GM18868 (cell line): ENCODE measurements at regions not wholly inside any gene's neighbourhood (a gene's known extent, or its start where the extent isn't known, plus 50 kb on each side); places are given as distances from the start of the nearest gene placed in this dataset.
"Not testable (repeated sequence)": the region's sequence is repeated elsewhere in the genome, so short reads cannot be mapped to it uniquely, and the experiment has no call there.

Source experiments
- ATAC-seq: cut with Tn5 transposase; IDR thresholded peaks from one replicate; pipeline ENCODE4 v1.9.1; 2021; ENCODE audit warnings: mild to moderate bottlenecking, moderate library complexity; ENCODE audit not compliant: unreplicated experiment

GRCh38 chr11:57913715-57914704, 109.7 kb upstream of the OR9Q1 start:
- ATAC-seq, result no peak

DNA sequence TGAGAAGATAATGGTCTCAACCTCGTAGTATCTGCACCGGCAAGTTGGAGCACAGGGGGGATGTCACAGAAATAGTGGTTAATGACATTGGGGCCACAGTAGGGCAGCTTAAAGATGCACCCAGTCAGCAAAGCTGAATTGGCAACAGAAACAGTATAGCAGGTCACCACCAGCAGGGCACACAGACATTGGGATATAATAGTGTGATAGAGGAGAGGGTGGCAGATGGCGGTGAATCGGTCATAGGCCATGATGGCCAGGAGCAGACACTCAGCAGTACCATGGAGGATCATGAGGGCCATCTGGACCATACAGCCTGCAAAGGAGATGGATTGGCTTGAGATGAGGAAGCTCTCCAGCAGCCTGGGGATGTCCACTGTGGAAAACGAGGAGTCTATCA, 106.0 kb upstream of the OR9Q1 start:
- ATAC-seq, result no peak

DNA sequence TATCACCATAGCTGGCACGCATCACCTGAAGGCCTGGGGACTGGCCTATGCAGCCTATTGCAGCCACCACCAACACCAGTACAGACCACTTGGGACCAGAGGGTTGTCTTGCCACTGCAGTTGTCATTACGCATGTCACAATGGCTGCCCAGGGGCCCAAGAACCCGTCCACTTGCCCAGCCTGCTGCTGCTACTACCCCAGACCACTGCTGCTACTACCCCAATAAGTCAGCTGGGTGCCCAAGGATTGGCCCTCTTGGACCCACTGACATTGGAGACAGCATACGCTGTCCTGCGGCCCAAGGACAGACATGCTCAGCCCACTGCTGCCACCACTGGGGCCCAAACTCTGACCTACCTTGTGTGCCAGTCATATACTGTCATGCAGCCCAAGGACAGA, 102.7 kb upstream of the OR9Q1 start:
- no peak for ATAC-seq

DNA sequence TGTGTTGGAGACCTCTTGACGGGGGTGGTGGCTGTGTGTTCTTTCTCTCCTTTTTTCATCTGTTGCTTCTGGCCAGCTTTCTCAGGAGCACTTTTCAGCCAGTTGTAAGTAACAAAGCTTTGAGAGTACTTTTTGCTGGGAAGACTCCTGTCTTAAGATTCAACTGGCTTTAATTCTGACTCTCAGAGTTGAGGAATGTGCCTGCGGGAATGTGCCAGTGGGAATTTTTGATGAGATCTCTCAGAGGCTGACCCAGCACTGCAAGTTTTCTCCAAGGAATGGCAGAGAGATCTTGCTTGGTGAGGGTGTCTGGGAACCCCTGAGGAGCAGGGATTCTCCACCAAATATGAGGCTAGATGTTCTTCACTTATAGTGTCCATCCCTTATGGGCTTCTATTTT, 91.6 kb upstream of the OR9Q1 start:
- ATAC-seq, result no peak

DNA sequence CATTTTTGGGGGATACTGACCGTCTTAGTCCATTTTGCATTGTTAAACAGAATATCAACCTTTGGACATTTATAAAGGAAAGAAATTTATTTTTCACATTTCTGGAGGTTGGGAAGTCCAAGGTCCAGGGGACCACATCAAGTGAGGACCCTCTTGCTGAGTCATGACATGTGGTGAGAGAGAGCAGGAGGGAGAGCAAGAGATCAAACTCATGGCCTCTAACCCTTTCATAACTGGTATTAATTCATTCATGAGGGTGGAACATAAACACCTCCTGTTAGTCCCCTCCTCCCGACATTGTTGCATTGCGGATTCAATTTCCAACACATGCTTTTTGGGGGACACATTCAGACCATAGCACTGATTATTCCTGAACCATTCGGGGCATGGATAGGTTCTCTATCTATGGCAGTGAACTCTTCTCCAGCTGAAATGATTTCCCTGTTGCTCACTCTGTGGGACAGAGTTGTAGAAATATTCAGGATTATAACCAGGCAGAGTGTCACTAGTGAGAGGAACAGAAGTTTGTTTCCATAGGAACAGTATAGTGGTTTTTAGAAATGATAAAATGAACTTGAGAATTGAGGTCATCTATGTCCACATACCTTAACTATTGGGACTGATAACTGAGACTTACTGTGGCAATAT, 88.2 kb upstream of the OR9Q1 start:
- no peak for ATAC-seq

DNA sequence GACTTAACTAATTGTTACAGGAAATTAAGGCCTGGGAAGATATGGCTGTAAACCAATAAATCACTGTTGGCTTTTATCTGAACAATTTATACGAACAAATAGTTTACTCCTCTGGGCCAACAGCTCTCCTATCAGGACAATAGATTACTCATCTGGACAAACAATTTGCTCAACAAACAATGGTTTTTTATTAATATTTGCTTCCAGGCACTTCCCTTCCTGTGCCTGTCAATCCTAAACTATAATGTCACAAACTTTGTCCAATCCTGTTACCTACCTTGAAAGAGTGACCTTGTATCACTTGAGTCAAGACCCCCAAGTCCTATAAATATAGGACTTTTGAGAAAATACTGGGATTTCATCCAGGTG, 87.6 kb upstream of the OR9Q1 start:
- no peak for ATAC-seq

- ATAC-seq, result no peak
Observed at GRCh38 chr11:57937431-57937830, 86.2 kb upstream of the OR9Q1 start.

DNA sequence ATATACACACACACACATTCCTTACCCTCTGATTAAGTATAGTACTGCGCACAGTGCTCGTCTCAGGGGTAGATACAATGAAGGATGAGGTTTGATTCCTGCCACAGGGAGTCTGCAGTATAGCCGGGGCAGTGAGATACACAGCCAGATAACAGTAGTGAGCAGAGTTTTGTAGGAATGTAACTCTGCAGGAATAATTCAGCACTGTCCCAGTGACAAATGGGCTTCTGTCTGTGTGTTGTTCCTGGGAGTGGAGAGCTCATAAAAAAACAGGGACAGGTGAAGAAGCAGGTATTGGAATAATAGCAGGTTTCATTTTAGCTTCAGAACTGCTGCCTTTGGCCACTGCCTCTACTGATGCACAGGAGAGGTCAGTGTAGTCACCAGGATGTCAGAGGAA, 85.3 kb upstream of the OR9Q1 start:
- no peak for ATAC-seq

- ATAC-seq, result no peak
Observed at GRCh38 chr11:57940044-57940756, 83.5 kb upstream of the OR9Q1 start.

GRCh38 chr11:57941875-57942274, 81.8 kb upstream of the OR9Q1 start:
- no peak for ATAC-seq

DNA sequence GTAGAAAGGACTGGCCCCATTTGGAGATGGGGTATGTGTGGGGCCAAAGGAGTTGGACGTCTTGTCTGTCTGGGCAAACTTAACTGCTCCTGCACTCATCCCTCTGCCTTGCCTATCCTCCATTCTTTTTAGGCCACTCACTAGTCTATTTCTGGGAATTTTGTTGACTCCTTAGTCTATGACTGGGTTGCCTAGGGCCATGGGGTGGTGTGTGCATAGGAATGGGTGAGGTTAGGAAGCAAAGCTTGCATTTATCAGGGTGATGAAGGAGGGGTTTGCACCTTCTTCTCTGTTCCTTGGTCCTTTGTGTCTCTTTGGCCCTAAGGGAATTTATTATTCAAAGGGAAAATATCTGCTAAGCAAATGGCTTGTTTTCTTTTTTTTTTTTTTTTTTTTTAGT, 80.9 kb upstream of the OR9Q1 start:
- no peak for ATAC-seq

- not testable (repeated sequence) for ATAC-seq
Observed at GRCh38 chr11:57943766-57944165, 79.9 kb upstream of the OR9Q1 start.

GRCh38 chr11:57946628-57947027, 77.1 kb upstream of the OR9Q1 start:
- no peak for ATAC-seq

DNA sequence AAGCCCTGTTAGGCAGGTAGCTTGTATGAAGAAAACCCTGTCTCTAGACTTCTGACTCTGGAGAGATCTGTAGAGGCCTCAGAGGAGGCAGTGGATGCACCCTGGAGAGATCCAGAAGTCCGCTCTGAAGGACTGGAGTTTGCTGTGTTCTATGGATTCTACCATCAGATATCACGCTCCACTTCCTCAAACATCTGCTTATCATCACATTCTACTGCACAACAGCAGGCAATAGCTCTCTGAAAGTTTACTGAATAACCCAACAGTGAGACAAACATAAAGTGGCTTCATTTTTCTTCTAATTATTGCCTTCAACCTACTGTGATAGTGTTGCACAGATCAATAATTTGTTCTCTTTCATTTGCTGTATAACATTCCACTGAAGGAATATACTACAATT, 59.0 kb upstream of the OR9Q1 start:
- ATAC-seq, result no peak

- ATAC-seq, result no peak
Observed at GRCh38 chr11:57971272-57972012, 52.2 kb upstream of the OR9Q1 start.

DNA sequence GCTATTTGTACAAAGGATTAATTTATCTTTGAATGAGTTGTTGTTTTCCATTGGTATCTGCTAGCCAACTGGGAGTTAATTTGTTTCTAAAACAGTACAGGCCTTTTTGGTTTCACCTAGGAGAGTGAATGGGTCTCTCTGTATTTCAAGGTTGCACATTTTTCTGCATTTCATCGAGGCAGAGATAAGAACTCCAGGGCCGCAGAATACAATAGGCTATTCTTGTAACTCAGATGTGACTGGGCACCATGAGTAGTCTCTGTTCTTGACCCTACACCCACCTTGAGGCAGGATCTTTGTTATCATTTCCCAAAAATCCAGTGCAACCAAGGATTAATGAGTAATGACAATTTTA, 51.7 kb upstream of the OR9Q1 start:
- no peak for ATAC-seq
